Erythroblast (primary cell): ENCODE measurements at regions not wholly inside any gene's neighbourhood (a gene's known extent, or its start where the extent isn't known, plus 50 kb on each side); places are given as distances from the start of the nearest gene placed in this dataset.

ENCODE experiments used
- GATA1 ChIP-seq: IDR thresholded peaks from 2 replicates; pipeline ENCODE4 v1.6.1; 2011; ENCODE audit warnings: low read depth, mild to moderate bottlenecking, control low read depth, low read length, moderate library complexity
- POLR2A ChIP-seq: IDR thresholded peaks from 2 replicates; pipeline ENCODE4 v1.6.1; 2011; ENCODE audit warnings: mild to moderate bottlenecking, low read length

DNA sequence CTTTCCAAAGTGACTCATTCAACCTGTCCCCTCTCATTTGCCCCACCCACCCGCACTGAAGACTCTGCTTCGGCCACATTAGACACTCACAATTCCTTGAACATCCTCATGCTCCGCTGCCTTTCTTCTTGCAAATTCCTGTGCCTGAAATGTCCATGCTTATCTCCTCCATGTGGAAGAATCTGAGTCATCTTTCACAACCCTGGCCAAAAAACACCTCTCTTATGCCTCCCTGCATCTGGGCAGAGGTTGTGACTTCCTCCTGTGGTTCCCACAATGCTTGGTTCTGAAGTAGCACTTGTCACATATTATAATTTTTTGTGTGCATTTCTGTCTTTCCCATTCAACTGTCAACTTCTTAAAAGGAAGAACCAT, 238.6 kb downstream of the ENC1 start:
- TF ChIP-seq POLR2A = no peak
- TF ChIP-seq GATA1 = no peak
